ENCODE measurements at regions not wholly inside any gene's neighbourhood (a gene's known extent, or its start where the extent isn't known, plus 50 kb on each side); places are given as distances from the start of the nearest gene placed in this dataset.

GRCh38 chr9:108041551-108041950 is 552.0 kb upstream of the KLF4 start:
- TF ChIP-seq, protein P1, sequence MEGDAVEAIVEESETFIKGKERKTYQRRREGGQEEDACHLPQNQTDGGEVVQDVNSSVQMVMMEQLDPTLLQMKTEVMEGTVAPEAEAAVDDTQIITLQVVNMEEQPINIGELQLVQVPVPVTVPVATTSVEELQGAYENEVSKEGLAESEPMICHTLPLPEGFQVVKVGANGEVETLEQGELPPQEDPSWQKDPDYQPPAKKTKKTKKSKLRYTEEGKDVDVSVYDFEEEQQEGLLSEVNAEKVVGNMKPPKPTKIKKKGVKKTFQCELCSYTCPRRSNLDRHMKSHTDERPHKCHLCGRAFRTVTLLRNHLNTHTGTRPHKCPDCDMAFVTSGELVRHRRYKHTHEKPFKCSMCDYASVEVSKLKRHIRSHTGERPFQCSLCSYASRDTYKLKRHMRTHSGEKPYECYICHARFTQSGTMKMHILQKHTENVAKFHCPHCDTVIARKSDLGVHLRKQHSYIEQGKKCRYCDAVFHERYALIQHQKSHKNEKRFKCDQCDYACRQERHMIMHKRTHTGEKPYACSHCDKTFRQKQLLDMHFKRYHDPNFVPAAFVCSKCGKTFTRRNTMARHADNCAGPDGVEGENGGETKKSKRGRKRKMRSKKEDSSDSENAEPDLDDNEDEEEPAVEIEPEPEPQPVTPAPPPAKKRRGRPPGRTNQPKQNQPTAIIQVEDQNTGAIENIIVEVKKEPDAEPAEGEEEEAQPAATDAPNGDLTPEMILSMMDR (IDR thresholded peaks at IDR 0.05): no peak
- no peak for TF ChIP-seq EP300 (IDR thresholded peaks at IDR 0.05)
- TF ChIP-seq POLR2A (IDR thresholded peaks at IDR 0.05): no peak
